Renal cortical epithelial cell (primary cell): ENCODE measurements at regions not wholly inside any gene's neighbourhood (a gene's known extent, or its start where the extent isn't known, plus 50 kb on each side); places are given as distances from the start of the nearest gene placed in this dataset.
A peak's percentile ranks its signal among the peaks of the same experiment; 100 is the strongest.
"Not testable (repeated sequence)": the region's sequence is repeated elsewhere in the genome, so short reads cannot be mapped to it uniquely, and the experiment has no call there.

Experiments used
- DNase-seq: peaks from one replicate; pipeline ENCODE4 v3.0.0-alpha.2; 2011; ENCODE audit warnings: low read depth

DNA sequence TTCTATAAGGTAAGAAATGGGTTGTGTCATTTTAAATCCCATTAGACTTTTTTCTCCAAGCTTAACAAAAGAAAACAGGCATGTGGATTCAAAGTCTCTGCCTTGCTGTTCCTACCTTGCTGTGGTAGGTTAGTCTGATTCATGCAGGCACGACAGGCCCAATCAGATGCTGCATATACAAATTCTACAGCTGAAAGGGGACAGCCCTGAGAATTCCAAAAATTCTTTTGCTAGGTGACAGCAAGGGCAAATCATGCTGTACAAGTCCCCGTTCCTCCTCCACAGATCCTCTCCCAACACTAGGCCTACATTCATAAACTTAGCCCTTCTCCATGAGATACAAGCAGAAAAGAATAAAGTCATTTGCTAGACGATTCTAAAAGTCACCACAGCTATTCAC, 161.2 kb upstream of the THBS1 start:
- DNase-seq, result peak; percentile 37

DNA sequence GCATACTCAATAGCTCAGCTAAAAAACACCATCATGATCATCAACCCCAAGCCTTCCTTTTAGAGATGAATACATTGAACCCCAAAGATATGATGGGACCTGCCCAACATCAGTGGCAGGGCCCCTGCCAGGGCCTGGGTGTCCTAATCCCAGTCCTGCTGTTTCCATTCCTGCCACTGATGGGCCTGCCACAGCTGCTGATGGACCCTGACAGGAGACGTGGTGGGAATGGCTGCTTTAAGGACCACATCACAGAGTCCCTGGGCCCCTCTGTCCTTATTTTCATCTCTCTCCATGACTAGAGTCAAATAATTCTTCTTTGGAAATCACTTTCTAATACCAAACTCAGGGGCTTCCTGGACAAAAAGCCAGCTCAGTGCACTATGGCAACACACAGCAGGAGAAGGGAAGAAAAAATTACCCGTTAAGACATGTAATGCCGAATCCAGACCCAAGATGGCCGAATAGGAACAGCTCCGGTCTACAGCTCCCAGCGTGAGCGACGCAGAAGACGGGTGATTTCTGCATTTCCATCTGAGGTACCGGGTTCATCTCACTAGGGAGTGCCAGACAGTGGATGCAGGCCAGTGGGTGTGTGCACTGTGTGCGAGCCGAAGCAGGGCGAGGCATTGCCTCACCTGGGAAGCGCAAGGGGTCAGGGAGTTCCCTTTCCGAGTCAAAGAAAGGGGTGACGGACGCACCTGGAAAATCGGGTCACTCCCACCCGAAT, 160.6 kb upstream of the THBS1 start:
- DNase-seq, result not testable (repeated sequence)

DNA sequence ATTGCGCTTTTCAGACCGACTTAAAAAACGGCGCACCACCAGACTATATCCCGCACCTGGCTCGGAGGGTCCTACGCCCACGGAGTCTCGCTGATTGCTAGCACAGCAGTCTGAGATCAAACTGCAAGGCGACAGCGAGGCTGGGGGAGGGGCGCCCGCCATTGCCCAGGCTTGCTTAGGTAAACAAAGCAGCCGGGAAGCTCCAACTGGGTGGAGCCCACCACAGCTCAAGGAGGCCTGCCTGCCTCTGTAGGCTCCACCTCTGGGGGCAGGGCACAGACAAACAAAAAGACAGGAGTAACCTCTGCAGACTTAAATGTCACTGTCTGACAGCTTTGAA, 160.1 kb upstream of the THBS1 start:
- DNase-seq, result not testable (repeated sequence)

DNA sequence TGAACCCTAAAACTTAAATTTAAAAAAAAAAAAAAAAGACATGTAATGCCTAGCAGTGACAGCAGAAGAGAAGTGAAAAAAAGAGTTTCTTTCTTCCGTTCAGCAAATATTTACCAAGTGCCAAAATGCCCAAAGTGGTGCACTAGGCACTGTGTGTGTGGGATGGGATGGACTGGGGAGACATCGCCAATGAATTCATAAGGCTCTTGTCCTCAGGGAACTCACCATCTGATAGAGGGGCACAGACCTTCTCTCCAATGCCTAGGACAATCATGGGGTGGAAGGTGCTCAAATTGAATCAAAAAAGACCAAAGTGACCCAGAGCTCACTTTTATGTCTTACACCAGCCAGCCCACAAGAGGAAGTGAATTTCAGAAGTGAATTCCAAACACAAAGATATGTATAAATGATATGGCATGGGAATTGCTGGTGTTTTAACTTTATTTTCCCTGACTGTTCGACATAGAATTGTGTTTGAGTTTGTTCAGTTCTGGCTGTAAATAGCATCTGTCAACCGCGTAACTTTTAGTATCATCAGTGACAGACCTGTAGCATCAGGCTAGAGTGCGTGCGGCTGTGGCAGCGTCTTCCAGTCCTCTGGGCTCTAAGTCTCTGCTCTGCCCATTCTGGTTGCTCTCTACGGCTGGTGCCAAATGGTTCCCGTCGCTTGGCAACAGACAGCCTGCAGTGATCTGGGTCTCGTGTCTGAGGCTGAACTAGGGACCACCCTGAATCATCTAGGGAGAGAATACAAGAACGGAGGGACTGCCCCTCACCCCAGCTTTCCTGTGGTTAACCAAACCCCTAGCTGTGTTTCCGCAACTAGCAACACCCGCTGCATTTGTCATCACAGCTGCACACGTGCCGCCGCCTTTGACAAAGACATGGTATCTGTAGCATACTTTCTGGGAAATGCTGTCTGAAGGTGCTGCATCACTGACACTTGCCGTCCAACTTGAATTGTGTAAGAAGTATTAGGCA, 154.0 kb upstream of the THBS1 start:
- peak; percentile 62 for DNase-seq

DNA sequence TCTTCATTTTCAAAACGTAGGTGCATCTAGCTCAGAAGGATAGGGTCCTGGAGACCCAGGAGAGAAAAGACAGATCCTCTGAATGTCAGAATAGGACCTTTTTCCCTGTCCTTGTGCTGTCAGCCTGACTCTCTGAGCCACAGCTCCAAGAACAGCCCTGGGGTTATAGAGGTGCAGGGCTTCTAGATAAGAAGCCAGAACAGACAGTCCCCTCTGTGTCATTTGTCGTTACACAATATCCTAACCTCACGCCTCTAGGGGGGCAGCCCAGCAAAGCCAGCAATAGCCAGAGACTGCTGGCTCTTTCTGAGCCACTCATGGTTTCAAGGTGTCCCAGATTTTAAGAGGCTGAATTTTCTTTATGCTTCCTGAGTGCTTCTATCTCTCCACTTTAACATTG, 153.2 kb upstream of the THBS1 start:
- DNase-seq, result no peak

DNA sequence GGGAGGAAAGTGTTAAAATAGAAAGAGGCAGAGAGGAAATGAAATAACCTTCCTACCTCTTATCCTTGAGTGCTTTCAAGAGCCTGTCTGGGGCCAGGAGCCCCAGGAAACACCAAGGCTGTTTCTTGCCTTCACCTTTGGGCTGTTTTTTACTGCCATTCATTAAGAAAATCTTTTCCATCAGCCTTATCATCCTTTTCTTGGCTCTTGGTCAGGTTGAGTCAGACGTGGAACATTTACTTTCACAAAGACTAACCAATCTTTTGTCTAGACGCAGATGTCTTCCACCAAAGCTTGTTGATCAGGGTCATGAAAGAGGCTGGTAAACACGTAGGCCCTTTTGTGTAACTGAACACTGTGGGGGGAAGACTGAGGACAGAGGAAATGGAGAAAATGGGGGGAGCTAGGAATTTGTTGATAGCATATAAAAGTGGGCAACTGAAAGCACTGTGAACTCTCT, 151.0 kb upstream of the THBS1 start:
- DNase-seq, result peak; percentile 88

DNA sequence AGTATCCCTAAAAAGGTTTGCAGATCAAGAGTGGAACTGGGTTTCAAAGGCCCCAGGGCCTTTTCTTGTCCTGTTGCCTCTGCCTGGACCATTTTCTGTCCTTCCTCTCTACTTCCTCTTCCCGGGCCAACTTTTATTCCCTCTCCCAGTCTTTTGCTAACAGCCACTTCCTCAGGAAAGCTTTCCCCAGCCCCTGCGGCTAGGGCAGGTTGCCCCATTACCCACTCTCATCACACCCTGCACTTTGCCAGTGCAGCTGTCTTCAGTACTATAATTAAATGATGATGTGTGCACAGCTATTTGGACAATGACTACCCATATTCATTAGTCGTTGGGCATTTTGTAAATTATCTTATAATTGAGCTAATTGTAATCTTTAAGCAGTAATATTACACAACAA, 150.5 kb upstream of the THBS1 start:
- DNase-seq, result no peak

DNA sequence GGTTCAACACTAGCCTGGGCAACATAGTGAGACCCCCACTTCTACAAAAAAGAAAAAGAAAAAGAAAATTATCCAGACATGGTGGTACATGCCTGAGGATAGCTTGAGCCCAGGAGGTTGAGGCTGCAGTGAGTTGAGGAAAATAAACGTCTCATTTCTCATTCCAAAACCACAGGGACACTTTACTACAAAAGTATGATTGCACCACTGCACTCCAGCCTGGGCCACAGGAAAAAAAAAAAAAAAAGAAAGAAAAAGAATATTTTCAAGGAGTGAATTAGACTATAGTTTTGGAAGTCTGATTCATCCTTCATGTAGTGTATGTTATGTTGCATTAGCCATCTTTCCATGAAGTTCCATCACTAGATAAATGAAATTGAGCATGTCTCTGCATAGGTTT, 149.5 kb upstream of the THBS1 start:
- no peak for DNase-seq

DNA sequence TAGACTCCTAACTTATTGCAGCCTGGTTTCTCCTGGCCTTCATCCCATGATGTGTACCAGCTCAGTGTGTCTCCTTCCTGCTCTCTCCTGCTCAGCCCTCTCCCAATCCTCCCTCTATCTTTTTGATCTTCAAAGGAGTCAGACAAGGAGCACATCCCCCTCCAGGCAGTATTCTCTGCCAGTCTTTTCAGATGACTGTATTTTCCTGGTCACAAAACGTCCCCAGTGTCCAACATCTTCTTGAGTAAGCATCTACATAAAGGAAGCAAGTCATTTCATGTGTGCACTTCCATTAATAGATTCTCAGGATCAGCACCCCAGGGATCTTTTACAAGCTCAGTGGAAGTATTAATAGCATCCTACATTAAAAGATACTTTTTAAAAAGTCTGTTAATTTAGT, 148.9 kb upstream of the THBS1 start:
- no peak for DNase-seq

DNA sequence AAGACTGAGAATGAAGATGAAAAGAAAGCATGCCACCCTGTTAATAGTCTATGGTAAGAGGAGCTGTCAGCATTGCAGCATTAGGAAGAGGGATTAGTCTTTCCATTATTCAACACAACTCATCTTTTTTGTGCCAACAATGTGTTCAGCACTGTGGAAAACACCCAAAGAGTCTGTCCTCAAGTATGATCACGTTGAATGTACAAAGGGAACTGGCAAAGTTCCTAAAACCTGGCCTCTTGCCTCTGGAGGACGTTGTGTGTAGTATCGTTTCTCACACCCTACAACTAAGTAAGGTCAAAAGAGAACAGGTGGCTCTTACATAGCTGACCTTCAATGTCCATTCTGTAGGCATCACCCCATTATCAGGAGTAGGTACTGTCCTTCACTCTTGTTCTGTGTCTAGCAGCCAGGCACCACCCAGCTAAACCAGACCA, 147.9 kb upstream of the THBS1 start:
- no peak for DNase-seq

DNA sequence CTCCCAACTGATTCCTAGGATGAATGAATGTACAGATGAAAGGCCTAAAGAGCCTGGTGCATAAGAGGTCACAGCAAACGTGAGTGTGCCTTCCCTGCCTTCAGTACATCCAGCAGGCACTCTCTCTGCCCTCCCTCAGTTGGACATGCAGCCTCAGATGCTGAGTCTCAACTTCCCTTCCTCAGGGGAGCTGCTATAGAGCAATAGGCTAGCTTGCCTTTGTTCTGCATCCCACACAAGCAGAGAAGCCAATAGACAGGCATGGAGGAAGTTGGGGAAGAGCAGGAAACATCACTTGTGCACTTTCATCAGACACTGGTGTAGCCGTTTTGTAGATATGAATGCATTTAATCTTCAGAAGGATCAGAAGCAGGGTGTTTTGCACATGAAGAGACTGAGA, 147.5 kb upstream of the THBS1 start:
- no peak for DNase-seq

DNA sequence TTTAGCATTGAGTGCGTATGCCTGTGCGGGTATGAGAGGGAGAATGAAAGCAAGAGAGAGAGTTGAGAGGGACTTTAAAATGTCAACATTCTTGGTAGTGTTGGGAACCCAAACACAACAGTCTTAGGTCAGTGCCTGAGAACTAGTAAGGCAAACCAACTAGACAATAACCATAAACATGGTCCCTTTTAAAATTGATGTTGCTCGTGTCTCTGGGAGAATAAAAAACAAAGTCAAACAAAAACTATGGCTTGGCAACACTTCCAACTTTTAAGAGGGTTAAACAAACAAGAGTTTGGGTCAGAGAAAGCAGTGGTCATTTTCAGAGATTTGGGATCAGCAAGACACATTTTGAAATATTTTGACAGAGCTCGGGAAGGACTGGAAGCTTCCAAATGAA, 146.7 kb upstream of the THBS1 start:
- DNase-seq, result no peak

DNA sequence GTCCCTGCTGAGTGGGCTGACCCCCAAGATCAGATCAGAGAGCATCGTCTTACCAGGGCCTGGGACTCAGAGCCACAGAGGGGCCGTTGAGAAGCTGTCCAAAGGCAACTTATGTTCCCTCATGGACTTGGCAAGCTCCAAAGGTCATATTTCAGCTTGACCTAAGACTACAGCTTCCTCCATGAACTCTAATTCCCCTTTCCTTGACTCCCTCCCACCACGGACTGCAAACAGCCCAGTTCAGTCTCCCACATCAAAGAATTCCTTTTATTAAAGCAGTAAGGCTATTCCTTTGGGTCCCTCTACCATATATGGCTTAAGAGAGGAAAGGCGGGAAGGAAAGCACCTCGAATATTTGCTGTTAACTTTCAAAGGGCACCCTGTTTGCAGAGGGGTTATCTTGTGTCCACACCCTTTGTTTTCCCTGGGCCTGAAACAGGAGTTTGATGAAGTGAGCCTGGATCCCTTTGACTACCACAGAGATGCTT, 146.1 kb upstream of the THBS1 start:
- no peak for DNase-seq

DNA sequence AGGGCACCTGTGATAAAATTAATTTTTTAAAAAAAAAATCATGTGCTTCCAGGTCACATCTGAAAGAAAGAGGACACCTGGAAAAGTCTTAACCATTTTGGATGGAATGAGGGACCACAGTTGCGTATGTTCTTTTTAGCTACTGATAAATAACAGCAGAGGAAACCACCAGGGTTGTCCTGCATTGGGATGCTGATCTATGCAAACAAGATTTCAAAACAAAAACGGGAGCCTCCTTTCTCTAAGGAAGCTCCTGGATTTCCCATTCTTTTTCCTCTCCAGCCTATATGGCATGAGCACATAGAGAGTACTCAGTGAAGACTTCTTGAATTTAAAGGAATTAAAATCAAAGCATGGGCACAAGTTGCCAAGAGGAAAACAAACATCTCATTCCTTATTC, 145.6 kb upstream of the THBS1 start:
- no peak for DNase-seq

DNA sequence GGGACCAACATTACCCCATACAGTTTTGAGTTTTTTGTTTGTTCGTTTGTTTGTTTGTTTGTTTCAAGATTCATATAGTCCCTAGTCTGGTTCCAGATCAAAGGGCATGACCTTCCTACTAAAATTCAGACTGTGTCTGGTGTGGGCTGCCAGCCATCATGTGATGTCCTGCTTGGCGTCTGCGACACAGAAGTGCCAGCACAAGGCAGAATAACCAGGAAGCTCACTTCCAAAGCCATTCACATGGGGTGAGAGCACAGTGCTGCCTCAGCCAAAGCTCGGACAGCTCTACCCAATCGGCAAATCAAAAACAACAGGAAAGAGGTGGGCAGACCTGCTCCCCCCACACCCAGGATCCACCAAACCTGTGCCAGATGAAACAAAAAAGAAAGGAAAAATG, 142.6 kb upstream of the THBS1 start:
- DNase-seq, result no peak

DNA sequence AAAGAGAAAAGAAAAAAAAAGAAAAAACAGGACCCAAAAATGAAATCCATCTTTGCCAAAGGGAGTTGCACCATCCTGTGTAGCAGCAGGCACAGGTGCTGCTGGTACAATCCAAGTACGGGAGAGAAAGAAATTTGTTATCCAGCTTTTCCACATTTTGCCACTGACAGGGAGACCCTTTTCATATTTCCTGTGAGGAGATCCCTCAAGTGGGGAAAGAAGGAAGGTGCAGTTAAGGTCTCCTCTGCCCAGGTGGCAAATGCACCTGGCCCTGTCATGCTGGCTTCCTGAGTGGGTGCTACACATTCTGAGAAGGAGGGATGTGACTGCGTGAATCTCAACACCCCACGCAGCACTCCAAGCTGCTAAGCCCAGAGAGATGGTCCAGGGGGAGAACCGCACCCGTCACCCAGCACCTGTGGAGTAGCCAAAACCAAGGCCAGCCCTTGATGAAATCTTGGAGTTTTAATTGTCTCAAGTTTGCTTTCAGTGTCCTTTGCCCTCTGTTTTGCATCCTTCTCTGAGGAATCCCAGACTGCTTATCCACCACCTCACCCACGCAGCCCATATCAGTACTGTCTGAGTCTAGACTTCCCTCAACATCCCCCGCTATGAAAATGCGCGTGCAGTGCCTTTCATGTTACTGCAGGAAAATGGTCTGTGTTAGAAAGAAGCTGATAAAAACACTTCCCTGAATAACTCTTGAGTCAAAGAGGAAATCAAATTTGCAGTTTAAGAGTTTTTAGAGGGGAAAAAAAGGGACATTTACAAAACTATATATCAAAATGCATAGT, 141.9 kb upstream of the THBS1 start:
- no peak for DNase-seq

DNA sequence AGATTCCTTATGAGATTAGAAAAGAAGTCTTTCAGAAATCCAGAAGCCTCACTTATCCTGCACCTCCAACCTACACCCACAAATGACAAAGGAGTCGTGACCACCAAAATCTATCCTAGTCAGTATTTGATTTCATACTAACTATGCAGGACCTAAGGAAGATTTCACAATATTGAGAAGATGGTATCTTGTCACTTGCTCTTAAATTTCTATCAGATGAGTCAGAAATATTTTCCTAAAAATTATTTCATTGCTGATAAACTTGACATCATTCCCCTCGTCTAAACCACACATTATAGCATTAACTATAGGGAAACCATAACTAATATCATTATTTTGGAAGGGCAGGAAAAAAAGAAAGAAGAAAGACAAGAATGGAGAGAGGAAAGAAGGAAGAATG, 138.0 kb upstream of the THBS1 start:
- DNase-seq, result no peak

DNA sequence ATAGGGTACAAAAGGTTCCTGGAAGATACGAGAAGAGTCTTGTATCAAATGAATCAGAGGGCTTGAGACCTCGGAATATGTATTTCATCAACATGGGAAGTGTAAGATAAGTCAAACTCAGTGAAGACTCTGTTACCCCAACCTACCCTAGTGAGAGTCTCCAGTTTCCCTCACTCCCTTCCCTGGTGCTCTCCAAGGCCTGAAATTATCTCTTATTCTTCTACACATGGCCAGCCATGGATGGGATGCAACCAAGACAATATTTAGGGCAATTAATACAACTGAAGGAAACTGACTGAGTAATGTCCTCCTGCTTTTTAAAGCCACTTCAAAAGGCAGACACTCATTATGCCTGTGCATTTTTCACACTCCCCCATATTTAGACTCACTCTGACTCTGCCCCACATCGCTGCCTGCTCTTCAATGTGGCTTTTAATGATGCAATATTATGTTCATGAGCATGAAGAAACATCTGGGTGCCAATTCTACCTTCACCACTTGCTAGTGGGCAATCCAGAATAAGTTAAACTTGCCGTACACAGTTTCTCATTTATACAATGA, 137.1 kb upstream of the THBS1 start:
- no peak for DNase-seq

DNA sequence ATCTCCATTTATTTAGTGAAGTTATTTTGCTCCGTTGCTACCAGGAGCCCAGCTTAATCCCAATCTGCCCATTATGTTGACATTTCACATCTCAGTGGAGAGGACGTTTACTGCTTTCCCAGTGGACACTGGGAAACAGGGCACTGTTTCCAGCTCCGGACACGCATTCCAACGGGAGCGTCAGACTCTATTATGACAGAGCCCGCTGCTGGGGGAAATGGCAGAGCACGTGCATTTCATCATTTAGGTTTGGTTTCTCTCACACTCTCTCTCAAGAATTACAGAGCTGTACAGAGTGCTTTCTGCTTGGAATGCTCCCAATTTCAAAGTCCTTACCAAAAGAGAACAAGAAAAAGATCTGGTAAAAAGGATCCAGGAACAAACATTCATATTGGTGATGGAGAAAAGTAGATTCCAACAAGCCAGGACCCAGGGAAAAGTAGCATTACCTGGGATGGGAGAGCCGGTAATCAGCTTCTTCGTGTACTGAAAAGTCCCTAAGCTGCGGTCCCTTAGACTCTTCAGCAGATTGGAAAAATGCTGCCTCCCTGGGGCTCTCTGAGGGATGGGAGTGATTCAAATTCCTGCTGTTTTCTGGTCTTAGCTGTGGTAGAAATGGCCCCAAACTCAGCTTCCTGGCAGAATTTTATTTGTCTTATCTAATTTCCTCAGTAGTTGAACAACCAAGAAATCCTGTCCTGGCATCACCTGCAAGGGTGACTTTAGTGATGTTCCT, 136.0 kb upstream of the THBS1 start:
- no peak for DNase-seq

DNA sequence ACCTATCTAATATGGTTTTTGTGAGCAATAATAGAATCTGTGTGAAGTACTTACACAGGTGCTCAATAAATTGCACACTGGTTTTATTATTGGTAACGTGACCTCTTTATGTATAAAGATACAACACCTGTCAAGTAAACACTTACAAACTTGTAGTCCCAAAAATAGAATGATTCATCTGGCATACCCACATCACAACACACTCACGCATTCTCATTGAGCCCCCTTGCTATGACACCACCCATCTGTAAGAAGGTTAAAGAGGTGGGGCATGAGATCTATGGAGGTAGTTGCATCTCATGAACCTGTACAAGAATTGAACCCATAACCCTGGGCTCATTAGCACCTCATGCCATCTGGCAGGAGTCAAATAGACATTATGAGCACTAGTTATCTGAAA, 134.9 kb upstream of the THBS1 start:
- no peak for DNase-seq

DNA sequence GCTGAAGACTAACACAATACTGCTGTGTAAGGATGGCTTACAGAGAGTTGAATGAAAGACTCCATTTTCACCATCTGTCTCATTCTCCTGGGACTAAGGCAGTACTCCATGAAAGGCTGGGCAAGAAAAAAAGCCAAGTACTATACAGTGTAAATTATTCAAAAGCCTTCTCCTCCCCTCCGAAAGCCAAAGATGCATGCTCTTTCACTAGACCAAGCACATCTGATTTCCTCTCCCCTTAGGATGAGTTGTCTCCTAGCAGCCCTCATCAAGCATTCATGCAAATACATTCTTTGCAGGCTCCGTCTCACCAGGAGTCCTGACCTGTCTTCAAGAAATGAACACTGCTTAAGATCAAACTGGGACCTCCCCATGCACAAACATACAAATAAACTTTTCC, 133.5 kb upstream of the THBS1 start:
- no peak for DNase-seq
